Panc1 (cell line): ENCODE measurements at regions not wholly inside any gene's neighbourhood (a gene's known extent, or its start where the extent isn't known, plus 50 kb on each side); places are given as distances from the start of the nearest gene placed in this dataset.
"Not testable (repeated sequence)": the region's sequence is repeated elsewhere in the genome, so short reads cannot be mapped to it uniquely, and the experiment has no call there.

Experiments
- ATAC-seq: fragments of 200-7000 bp; cut with Tn5 transposase; 2 replicates; pipeline ENCODE4 v1.9.1; 2020; ENCODE audit warnings: mild to moderate bottlenecking, moderate library complexity
- BruUV-seq: library from RNA; stranded (reverse); fragments of 400-500 nt; replicated peaks from 2 replicates; lab custom pipeline; 2021; lab: Mats Ljungman, UMichigan
- CTCF ChIA-PET: fragments of 300-600 bp; sonication (Branson Sonifier 250); formaldehyde crosslinking; loops from one replicate; lab custom pipeline; 2022; ENCODE audit warnings: antibody characterized with exemption; lab: Charles Lee
- POLR2A ChIA-PET: fragments of 300-600 bp; sonication (Branson Sonifier 250); formaldehyde crosslinking; loops from one replicate; lab custom pipeline; 2022; ENCODE audit warnings: antibody characterized with exemption; lab: Charles Lee
- DNase-seq: peaks from one replicate; pipeline ENCODE4 v3.0.0-alpha.2; 2010; ENCODE audit warnings: low read depth, low spot score
- H3K27ac ChIP-seq: 2 replicates; pipeline ENCODE4 v1.5.1; 2011; ENCODE audit warnings: mild to moderate bottlenecking, low read length, inconsistent platforms
- H3K27me3 ChIP-seq: fragments of 200-500 bp; sonication (Bioruptor generic); 2 replicates; pipeline ENCODE4 v1.6.0; 2014; ENCODE audit warnings: low read length, inconsistent platforms; ENCODE audit not compliant: control insufficient read depth, insufficient read depth
- H3K36me3 ChIP-seq: fragments of 200-500 bp; sonication (Bioruptor generic); 2 replicates; pipeline ENCODE4 v1.5.1; 2014; ENCODE audit warnings: inconsistent platforms, mild to moderate bottlenecking, low read length, moderate library complexity; ENCODE audit not compliant: control insufficient read depth, insufficient read depth
- H3K4me1 ChIP-seq: 2 replicates; pipeline ENCODE4 v1.5.1; 2011; ENCODE audit warnings: inconsistent platforms, mild to moderate bottlenecking, low read length, moderate library complexity; ENCODE audit not compliant: control insufficient read depth, insufficient read depth
- H3K4me3 ChIP-seq, 2 experiments: 2 replicates each; pipeline ENCODE4 v1.5.1; 2011 to 2012; ENCODE audit warnings: low read depth in 2 of 2, low read length in 2 of 2, mild to moderate bottlenecking in 2 of 2, inconsistent platforms in 1 of 2, moderate library complexity in 1 of 2
- H3K9me3 ChIP-seq: fragments of 200-500 bp; sonication (Bioruptor generic); 2 replicates; pipeline ENCODE4 v1.5.1; 2014; ENCODE audit warnings: low read depth, mild to moderate bottlenecking, inconsistent platforms, low read length, moderate library complexity; ENCODE audit not compliant: control insufficient read depth, insufficient read depth
- POLR2AphosphoS5 ChIP-seq: IDR thresholded peaks from 2 replicates; pipeline ENCODE4 v1.6.1; 2012; ENCODE audit warnings: mild to moderate bottlenecking, low read depth, low read length, moderate library complexity
- SIN3A ChIP-seq: IDR thresholded peaks from 2 replicates; pipeline ENCODE4 v1.6.1; 2012; ENCODE audit warnings: low read depth, mild to moderate bottlenecking, low read length, moderate library complexity, borderline replicate concordance; ENCODE audit not compliant: insufficient read depth
- TCF7L2 ChIP-seq: IDR thresholded peaks from 2 replicates; pipeline ENCODE4 v1.6.1; 2011; ENCODE audit warnings: mild to moderate bottlenecking, low read depth, low read length, inconsistent platforms
- in situ Hi-C: cut with HindIII; loops from 2 replicates; pipeline ENCODE4 v1.10.0; 2016; ENCODE audit warnings: low sequenced_read_pairs, low pct_unique_long_range_greater_than_20kb
- intact Hi-C: fragments of 100-400 bp; cut with micrococcal nuclease; formaldehyde crosslinking; loops from one replicate; pipeline ENCODE4 v1.10.0; 2022; ENCODE audit not compliant: unreplicated experiment
- TF ChIP-seq, protein P1 (sequence below): fragments of 450-650 bp; IDR thresholded peaks from 2 replicates; pipeline ENCODE4 v1.5.1; 2017; ENCODE audit warnings: mild to moderate bottlenecking
- TF ChIP-seq, protein P2 (sequence below), 2 experiments: IDR thresholded peaks; 2 replicates each; pipeline ENCODE4 v1.6.1; 2011 to 2012; ENCODE audit warnings: low read depth in 2 of 2, control low read depth in 1 of 2, low read length in 1 of 2, mild to moderate bottlenecking in 1 of 2, moderate library complexity in 1 of 2; ENCODE audit not compliant: insufficient read depth in 1 of 2

DNA sequence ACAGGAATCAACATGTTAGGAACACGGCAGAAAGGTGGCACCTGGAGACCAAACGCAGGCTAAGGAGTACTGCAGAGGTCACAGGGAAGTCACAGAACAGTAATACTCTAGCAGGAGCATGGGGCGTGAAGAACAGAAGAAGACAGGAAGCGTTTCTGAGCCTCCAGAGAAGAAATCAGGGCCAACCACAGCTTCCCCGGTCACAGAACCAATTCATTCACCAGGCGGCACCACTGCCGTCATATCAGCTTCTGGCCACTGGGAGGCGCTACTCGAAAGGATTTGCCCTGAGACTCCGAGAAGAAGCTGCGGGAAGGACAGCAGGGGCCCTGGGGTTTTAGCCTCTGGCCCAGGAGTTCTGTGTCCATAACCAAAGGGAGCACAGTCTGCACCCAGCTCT lies 78.0 kb upstream of the DRD5 start:
- no peaks in the 10 kb centered on the region for H3K9me3 ChIP-seq
- ATAC-seq = no peak
- no peaks in the 10 kb centered on the region for H3K27me3 ChIP-seq
- no peaks in the 10 kb centered on the region for H3K4me1 ChIP-seq
- in situ Hi-C loops (no loop called here), intact Hi-C loops (loop anchor here (5.0 to 10.0 kb wide), 2 partner anchors 61 to 314 kb away; no protein-coding TSS in a partner anchor)
- no TSS peak for BruUV-seq
- H3K27ac ChIP-seq = no peak overlapping the region
- ChIA-PET POLR2A (no interaction called here), CTCF (interaction anchor here (0.6 to 1.9 kb wide), 3 partner anchors 23 to 363 kb away, joined by 3 to 11 read pairs (median 3); no protein-coding TSS in a partner anchor)
- no peaks in the 10 kb centered on the region for H3K36me3 ChIP-seq
- no peak overlapping the region for H3K4me3 ChIP-seq
- no peak for DNase-seq
- TF ChIP-seq, protein P1, sequence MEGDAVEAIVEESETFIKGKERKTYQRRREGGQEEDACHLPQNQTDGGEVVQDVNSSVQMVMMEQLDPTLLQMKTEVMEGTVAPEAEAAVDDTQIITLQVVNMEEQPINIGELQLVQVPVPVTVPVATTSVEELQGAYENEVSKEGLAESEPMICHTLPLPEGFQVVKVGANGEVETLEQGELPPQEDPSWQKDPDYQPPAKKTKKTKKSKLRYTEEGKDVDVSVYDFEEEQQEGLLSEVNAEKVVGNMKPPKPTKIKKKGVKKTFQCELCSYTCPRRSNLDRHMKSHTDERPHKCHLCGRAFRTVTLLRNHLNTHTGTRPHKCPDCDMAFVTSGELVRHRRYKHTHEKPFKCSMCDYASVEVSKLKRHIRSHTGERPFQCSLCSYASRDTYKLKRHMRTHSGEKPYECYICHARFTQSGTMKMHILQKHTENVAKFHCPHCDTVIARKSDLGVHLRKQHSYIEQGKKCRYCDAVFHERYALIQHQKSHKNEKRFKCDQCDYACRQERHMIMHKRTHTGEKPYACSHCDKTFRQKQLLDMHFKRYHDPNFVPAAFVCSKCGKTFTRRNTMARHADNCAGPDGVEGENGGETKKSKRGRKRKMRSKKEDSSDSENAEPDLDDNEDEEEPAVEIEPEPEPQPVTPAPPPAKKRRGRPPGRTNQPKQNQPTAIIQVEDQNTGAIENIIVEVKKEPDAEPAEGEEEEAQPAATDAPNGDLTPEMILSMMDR = peak; percentile 77
- TF ChIP-seq TCF7L2 = no peak

DNA sequence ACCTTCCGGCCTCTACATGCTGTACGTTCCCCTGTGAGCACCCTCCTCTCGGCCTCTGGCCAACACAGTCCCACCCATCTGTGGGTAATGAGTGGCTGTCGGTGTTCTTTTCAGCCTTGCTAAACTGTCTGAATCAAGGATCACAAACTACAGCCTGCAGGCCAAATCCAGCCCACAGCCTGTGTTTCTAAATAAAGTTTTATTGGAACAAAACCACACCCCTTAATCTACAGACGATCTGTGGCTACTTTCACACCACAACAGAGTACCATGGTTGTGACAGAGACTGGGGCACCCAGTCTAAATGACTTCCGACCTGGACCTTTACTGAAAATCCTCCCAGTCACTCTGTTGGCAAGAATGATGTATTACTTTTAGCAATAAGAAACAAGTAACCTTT lies 77.3 kb upstream of the DRD5 start:
- BruUV-seq, in situ Hi-C loops, ATAC-seq, H3K27ac ChIP-seq, H3K27me3 ChIP-seq, H3K36me3 ChIP-seq, H3K4me1 ChIP-seq, DNase-seq, H3K9me3 ChIP-seq, H3K4me3 ChIP-seq, POLR2A ChIA-PET: not testable (repeated sequence)
- CTCF ChIA-PET = interaction anchor here (0.7 to 1.9 kb wide), 3 partner anchors 311 to 725 kb away, joined by 3 to 11 read pairs (median 3); no protein-coding TSS in a partner anchor
- intact Hi-C loops = loop anchor here (5.0 to 10.0 kb wide), 2 partner anchors 61 to 313 kb away; no protein-coding TSS in a partner anchor

DNA sequence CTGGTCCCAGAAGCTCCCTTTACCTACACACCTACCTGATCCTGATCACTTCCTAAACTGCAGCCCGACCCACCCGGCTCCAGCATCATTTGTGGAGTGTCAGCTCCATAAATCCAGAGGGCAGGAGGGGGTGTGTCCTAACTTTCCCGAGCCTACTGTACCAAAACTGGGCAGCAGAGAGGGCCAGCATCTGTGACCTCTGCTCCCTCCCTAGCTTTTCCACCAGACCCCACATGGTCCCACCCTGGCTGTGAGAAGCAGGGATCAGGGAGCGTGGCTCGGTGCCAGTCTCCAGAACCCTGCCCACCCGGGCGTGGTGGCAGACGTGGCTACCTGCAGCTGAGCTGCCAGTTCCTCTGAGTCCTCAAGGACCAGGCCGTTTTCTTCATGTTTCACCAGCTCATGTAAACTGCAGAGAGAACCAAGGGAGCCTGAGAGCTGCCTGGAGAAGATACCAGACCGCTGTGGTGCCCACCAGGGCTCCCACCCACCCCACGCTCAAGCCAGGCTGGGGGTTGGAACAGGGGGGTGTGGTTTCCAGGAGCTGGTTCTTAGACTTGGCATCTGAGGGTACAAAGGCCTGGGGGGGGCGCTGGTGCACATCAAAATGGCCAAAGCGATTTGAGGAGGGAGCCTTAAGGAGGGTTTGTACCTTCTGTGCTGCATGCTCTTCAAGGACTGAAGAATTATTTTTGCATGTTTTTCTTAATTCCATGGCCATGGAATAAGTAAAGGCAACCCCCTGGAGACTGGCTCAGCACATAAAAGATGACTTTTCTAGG lies 76.7 kb upstream of the DRD5 start:
- Histone ChIP-seq H3K4me3 (no peak overlapping the region), H3K36me3 (no peaks in the 10 kb centered on the region), H3K27ac (no peak overlapping the region), H3K9me3 (no peaks in the 10 kb centered on the region), H3K27me3 (no peaks in the 10 kb centered on the region), H3K4me1 (no peaks in the 10 kb centered on the region)
- no TSS peak for BruUV-seq
- intact Hi-C loops (loop anchor here (5.0 to 10.0 kb wide), 2 partner anchors 60 to 313 kb away; no protein-coding TSS in a partner anchor), in situ Hi-C loops (no loop called here)
- CTCF ChIA-PET = interaction anchor here (0.6 to 1.9 kb wide), 3 partner anchors 223 to 724 kb away, joined by 3 to 11 read pairs (median 5); no protein-coding TSS in a partner anchor
- TF ChIP-seq SIN3A (no peak), POLR2AphosphoS5 (no peak), TCF7L2 (no peak)
- TF ChIP-seq, protein P1 = no peak
- TF ChIP-seq, protein P2, sequence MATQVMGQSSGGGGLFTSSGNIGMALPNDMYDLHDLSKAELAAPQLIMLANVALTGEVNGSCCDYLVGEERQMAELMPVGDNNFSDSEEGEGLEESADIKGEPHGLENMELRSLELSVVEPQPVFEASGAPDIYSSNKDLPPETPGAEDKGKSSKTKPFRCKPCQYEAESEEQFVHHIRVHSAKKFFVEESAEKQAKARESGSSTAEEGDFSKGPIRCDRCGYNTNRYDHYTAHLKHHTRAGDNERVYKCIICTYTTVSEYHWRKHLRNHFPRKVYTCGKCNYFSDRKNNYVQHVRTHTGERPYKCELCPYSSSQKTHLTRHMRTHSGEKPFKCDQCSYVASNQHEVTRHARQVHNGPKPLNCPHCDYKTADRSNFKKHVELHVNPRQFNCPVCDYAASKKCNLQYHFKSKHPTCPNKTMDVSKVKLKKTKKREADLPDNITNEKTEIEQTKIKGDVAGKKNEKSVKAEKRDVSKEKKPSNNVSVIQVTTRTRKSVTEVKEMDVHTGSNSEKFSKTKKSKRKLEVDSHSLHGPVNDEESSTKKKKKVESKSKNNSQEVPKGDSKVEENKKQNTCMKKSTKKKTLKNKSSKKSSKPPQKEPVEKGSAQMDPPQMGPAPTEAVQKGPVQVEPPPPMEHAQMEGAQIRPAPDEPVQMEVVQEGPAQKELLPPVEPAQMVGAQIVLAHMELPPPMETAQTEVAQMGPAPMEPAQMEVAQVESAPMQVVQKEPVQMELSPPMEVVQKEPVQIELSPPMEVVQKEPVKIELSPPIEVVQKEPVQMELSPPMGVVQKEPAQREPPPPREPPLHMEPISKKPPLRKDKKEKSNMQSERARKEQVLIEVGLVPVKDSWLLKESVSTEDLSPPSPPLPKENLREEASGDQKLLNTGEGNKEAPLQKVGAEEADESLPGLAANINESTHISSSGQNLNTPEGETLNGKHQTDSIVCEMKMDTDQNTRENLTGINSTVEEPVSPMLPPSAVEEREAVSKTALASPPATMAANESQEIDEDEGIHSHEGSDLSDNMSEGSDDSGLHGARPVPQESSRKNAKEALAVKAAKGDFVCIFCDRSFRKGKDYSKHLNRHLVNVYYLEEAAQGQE (IDR thresholded peaks at IDR 0.05; ENCODE audit: insufficient read depth in 1 of 2, low read depth in 2 of 2, low read length in 1 of 2) = no peak
- ATAC-seq (no peak), DNase-seq (no peak)
- POLR2A ChIA-PET = no interaction called here

DNA sequence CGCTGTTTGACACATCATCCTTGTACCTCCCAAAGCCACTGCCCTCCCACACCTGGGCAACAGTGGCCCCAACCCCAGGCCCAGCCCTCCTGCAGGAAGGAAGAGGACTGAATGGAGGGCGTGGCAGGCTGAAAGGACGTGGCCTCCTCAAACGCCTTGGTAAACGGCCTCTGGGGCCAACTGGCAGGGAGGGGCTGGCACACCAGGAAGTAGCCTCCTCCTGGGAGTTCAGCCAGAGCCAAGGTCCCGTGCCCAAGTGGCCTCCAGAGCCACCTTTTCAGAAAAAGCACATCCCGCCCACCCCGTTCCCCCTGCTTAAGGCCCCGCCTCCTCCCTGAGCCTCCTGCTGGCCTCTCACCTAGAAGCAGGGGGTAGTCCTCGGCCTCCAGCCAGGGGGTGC lies 74.2 kb upstream of the DRD5 start:
- CTCF ChIA-PET, H3K4me3 ChIP-seq, H3K9me3 ChIP-seq, in situ Hi-C loops, H3K36me3 ChIP-seq, POLR2A ChIA-PET, H3K27ac ChIP-seq, BruUV-seq, H3K4me1 ChIP-seq, H3K27me3 ChIP-seq, DNase-seq, ATAC-seq: not testable (repeated sequence)
- intact Hi-C loops = loop anchor here (10.0 kb wide), 1 partner anchor 58 kb away; no protein-coding TSS in a partner anchor
